Type B pancreatic cell (in vitro differentiated cells): ENCODE measurements at regions not wholly inside any gene's neighbourhood (a gene's known extent, or its start where the extent isn't known, plus 50 kb on each side); places are given as distances from the start of the nearest gene placed in this dataset.
"Not testable (repeated sequence)": the region's sequence is repeated elsewhere in the genome, so short reads cannot be mapped to it uniquely, and the experiment has no call there.

Experiments
- DNase-seq: peaks from one replicate; pipeline ENCODE4 v3.0.0; 2021; ENCODE audit warnings: mixed read lengths; ENCODE audit not compliant: unreplicated experiment; ENCODE audit errors: extremely low spot score
- H3K27ac Mint-ChIP-seq: 2 replicates; pipeline ENCODE4 v1.8.0; 2021; ENCODE audit warnings: mild to moderate bottlenecking, mixed read lengths
- H3K27me3 Mint-ChIP-seq: 2 replicates; pipeline ENCODE4 v1.8.0; 2021; ENCODE audit warnings: mixed read lengths
- H3K36me3 Mint-ChIP-seq: 2 replicates; pipeline ENCODE4 v1.8.0; 2021; ENCODE audit warnings: mixed read lengths
- H3K4me1 Mint-ChIP-seq: one replicate; pipeline ENCODE4 v1.8.0; 2021; ENCODE audit warnings: mixed read lengths; ENCODE audit not compliant: unreplicated experiment
- H3K4me3 Mint-ChIP-seq: 2 replicates; pipeline ENCODE4 v1.8.0; 2021; ENCODE audit warnings: mild to moderate bottlenecking, mixed read lengths
- H3K9me3 Mint-ChIP-seq: 2 replicates; pipeline ENCODE4 v1.8.0; 2021; ENCODE audit warnings: mixed read lengths
- TF ChIP-seq, protein P1 (sequence below): fragments of 200-600 bp; sonication (generic); conservative IDR thresholded peaks from 2 replicates; pipeline ENCODE4 v1.5.0; 2021; ENCODE audit warnings: antibody characterized with exemption, mild to moderate bottlenecking

DNA sequence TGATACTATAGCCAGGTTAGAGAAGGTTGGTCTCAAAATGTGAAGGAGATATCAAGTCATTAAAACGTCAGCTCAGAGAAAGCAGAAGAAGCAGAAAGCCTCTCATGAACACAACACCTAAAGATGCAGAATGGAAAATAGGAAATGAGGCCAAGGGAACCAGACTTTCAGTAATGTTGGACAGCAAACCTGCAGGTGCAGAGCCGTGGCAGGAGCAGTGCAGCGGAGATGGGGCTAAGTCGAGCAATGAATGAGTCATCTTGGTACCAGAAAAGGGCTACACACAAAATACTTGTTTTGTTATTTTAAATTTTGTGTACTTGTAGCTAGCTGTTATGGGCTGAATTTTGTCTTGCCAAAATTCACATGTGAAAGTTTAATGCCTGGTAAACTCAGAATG lies 479.6 kb upstream of the POM121L12 start:
- no peak for DNase-seq
- Mint-ChIP-seq H3K27ac (no peak overlapping the region), H3K36me3 (no peaks in the 10 kb centered on the region), H3K4me1 (no peaks in the 10 kb centered on the region), H3K9me3 (peaks cover 6% of the 10 kb centered on the region), H3K27me3 (no peaks in the 10 kb centered on the region), H3K4me3 (no peak overlapping the region)
- TF ChIP-seq, protein P1, sequence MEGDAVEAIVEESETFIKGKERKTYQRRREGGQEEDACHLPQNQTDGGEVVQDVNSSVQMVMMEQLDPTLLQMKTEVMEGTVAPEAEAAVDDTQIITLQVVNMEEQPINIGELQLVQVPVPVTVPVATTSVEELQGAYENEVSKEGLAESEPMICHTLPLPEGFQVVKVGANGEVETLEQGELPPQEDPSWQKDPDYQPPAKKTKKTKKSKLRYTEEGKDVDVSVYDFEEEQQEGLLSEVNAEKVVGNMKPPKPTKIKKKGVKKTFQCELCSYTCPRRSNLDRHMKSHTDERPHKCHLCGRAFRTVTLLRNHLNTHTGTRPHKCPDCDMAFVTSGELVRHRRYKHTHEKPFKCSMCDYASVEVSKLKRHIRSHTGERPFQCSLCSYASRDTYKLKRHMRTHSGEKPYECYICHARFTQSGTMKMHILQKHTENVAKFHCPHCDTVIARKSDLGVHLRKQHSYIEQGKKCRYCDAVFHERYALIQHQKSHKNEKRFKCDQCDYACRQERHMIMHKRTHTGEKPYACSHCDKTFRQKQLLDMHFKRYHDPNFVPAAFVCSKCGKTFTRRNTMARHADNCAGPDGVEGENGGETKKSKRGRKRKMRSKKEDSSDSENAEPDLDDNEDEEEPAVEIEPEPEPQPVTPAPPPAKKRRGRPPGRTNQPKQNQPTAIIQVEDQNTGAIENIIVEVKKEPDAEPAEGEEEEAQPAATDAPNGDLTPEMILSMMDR, result no peak

- H3K36me3 Mint-ChIP-seq, result peaks cover 1% of the 10 kb centered on the region
- no peak overlapping the region for H3K4me3 Mint-ChIP-seq
- no peaks in the 10 kb centered on the region for H3K4me1 Mint-ChIP-seq
- H3K27me3 Mint-ChIP-seq, result no peaks in the 10 kb centered on the region
- TF ChIP-seq, protein P1, result no peak
- H3K27ac Mint-ChIP-seq, result no peak overlapping the region
- peaks cover 6% of the 10 kb centered on the region for H3K9me3 Mint-ChIP-seq
- DNase-seq, result no peak
These were observed 488.0 kb upstream of the POM121L12 start for GRCh38 chr7:52547308-52547910.

DNA sequence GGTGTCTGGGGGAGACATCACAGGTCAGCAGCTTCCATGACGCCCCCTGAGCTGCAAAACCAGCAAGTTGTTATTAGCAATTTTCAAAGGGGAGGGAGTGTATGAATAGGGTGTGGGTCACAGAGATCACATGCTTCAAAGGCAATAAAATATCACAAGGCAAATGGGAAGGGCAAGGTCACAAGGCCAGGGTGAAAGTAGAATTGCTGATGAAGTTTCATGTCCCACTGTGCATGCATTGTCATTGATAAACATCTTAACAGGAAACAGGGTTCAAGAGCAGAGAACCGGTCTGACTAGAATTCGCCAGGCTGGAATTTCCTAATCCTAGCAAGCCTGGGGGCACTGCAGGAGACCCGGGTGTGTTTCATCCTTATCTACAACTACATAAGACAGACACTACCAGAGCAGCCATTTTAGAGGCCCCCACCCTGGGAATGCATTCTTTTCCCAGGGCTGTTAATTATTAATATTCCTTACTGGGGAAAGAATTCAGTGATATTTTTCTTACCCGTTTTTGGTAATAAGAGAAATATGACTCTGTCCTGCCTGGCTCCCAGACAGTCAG lies 494.2 kb upstream of the POM121L12 start:
- H3K36me3 Mint-ChIP-seq, H3K9me3 Mint-ChIP-seq, DNase-seq, H3K27me3 Mint-ChIP-seq: not testable (repeated sequence)
- peaks cover 11% of the 10 kb centered on the region for H3K4me1 Mint-ChIP-seq
- H3K27ac Mint-ChIP-seq, result peak overlapping the region; percentile 15
- peak overlapping the region; percentile 47 for H3K4me3 Mint-ChIP-seq

- no peak overlapping the region for H3K4me3 Mint-ChIP-seq
- H3K4me1 Mint-ChIP-seq, result peaks cover 11% of the 10 kb centered on the region
- peaks cover 6% of the 10 kb centered on the region for H3K9me3 Mint-ChIP-seq
- H3K36me3 Mint-ChIP-seq, result peaks cover 3% of the 10 kb centered on the region
- TF ChIP-seq, protein P1, result no peak
- no peak overlapping the region for H3K27ac Mint-ChIP-seq
- H3K27me3 Mint-ChIP-seq, result no peaks in the 10 kb centered on the region
- DNase-seq, result no peak
These were observed 495.4 kb upstream of the POM121L12 start for GRCh38 chr7:52540041-52540440.

DNA sequence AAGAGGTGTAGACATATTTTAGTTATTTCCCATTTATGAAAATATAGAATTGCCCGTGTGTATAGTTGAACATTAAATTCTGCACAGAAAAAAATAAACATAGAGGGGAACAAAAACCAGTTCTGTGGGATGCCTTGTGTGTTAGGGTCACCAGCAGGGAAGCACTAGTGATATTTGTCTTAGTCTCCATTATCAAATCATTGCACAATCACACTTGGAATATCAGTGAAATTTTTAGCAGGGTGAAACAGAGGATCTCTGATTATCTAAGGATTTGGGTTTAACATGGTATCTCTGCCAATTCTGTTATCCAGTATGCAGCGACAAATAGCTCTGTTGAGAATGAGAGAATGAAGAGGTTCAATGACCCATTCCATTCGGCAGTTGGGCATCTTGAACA lies 496.0 kb upstream of the POM121L12 start:
- Mint-ChIP-seq H3K9me3 (peaks cover 6% of the 10 kb centered on the region), H3K4me3 (no peak overlapping the region)

GRCh38 chr7:52537051-52537450 lies 498.4 kb upstream of the POM121L12 start:
- no peak overlapping the region for H3K4me3 Mint-ChIP-seq
- no peaks in the 10 kb centered on the region for H3K27me3 Mint-ChIP-seq

More for the DNA sequence above, 496.0 kb upstream of the POM121L12 start:
- Mint-ChIP-seq H3K4me1 (peaks cover 11% of the 10 kb centered on the region), H3K27me3 (no peaks in the 10 kb centered on the region), H3K36me3 (peaks cover 3% of the 10 kb centered on the region), H3K27ac (no peak overlapping the region)
- TF ChIP-seq, protein P1, result no peak
- no peak for DNase-seq

More at GRCh38 chr7:52537051-52537450, 498.4 kb upstream of the POM121L12 start:
- DNase-seq, result no peak
- peaks cover 11% of the 10 kb centered on the region for H3K9me3 Mint-ChIP-seq
- H3K4me1 Mint-ChIP-seq, result peaks cover 11% of the 10 kb centered on the region
- H3K36me3 Mint-ChIP-seq, result peaks cover 4% of the 10 kb centered on the region
- no peak overlapping the region for H3K27ac Mint-ChIP-seq
- TF ChIP-seq, protein P1, result no peak
